Neuronal stem cell (in vitro differentiated cells): ENCODE measurements at regions not wholly inside any gene's neighbourhood (a gene's known extent, or its start where the extent isn't known, plus 50 kb on each side); places are given as distances from the start of the nearest gene placed in this dataset.

Experiments
- DNase-seq: peaks from one replicate; pipeline ENCODE4 v3.0.0-alpha.2; 2013; ENCODE audit warnings: low spot score
- H2AFZ ChIP-seq: one replicate; pipeline ENCODE4 v1.6.1; 2013; ENCODE audit warnings: mild to moderate bottlenecking, low read length, inconsistent platforms
- H2AK5ac ChIP-seq: 2 replicates; pipeline ENCODE4 v1.6.1; 2013; ENCODE audit warnings: low read depth, mild to moderate bottlenecking, inconsistent platforms, low read length, moderate library complexity, mixed read lengths
- H2BK120ac ChIP-seq: 2 replicates; pipeline ENCODE4 v1.6.1; 2013; ENCODE audit warnings: low read depth, mild to moderate bottlenecking, inconsistent platforms, low read length, moderate library complexity, mixed read lengths
- H2BK12ac ChIP-seq: one replicate; pipeline ENCODE4 v1.6.1; 2013; ENCODE audit warnings: low read length, inconsistent platforms
- H2BK15ac ChIP-seq: 2 replicates; pipeline ENCODE4 v1.6.1; 2013; ENCODE audit warnings: mild to moderate bottlenecking, low read length, inconsistent platforms, mixed read lengths
- H2BK5ac ChIP-seq: one replicate; pipeline ENCODE4 v1.6.1; 2013; ENCODE audit warnings: inconsistent platforms, mild to moderate bottlenecking, low read length, moderate library complexity
- H3K14ac ChIP-seq: one replicate; pipeline ENCODE4 v1.6.1; 2013; ENCODE audit warnings: low read length, inconsistent platforms
- H3K18ac ChIP-seq: 2 replicates; pipeline ENCODE4 v1.6.1; 2013; ENCODE audit warnings: low read length, inconsistent platforms
- H3K23ac ChIP-seq: 2 replicates; pipeline ENCODE4 v1.6.1; 2013; ENCODE audit warnings: low read depth, mild to moderate bottlenecking, mixed read lengths, low read length, inconsistent platforms; ENCODE audit not compliant: poor library complexity
- H3K27ac ChIP-seq: replicated peaks from 3 replicates; pipeline ENCODE4 v1.5.1; 2013; ENCODE audit warnings: low read length, inconsistent platforms
- H3K27me3 ChIP-seq, 3 experiments: 2 replicates each; pipeline ENCODE4 v1.6.1; 2013; ENCODE audit warnings: low read length in 3 of 3, mild to moderate bottlenecking in 2 of 3, inconsistent platforms in 1 of 3, low read depth in 1 of 3, mixed read lengths in 1 of 3, moderate library complexity in 1 of 3; ENCODE audit not compliant: control insufficient read depth in 3 of 3, insufficient read depth in 3 of 3
- H3K36me3 ChIP-seq, 2 donors: replicated peaks in 1 of 2; 2 replicates each; pipeline ENCODE4 v1.6.1; 2013; ENCODE audit warnings: low read length in 2 of 2; ENCODE audit not compliant: control insufficient read depth in 2 of 2, insufficient read depth in 2 of 2
- H3K4ac ChIP-seq: 2 replicates; pipeline ENCODE4 v1.6.1; 2013; ENCODE audit warnings: inconsistent platforms, mild to moderate bottlenecking, low read length, moderate library complexity
- H3K4me1 ChIP-seq, 2 donors: 1 replicate in 1 of 2; 2 replicates in 1 of 2; pipeline ENCODE4 v1.6.1; 2013; ENCODE audit warnings: low read length in 2 of 2, low read depth in 1 of 2; ENCODE audit not compliant: control insufficient read depth in 2 of 2, insufficient read depth in 1 of 2
- H3K4me2 ChIP-seq: one replicate; pipeline ENCODE4 v1.6.1; 2013; ENCODE audit warnings: mild to moderate bottlenecking, low read length, inconsistent platforms; ENCODE audit not compliant: insufficient read depth, poor library complexity, severe bottlenecking
- H3K4me3 ChIP-seq, 2 donors: 2 replicates each; pipeline ENCODE4 v1.5.1; 2013; ENCODE audit warnings: low read length in 2 of 2, mild to moderate bottlenecking in 2 of 2, inconsistent platforms in 1 of 2, moderate library complexity in 1 of 2
- H3K79me1 ChIP-seq: one replicate; pipeline ENCODE4 v1.6.1; 2013; ENCODE audit warnings: low read depth, mild to moderate bottlenecking, inconsistent platforms, low read length, moderate library complexity
- H3K9ac ChIP-seq: one replicate; pipeline ENCODE4 v1.6.1; 2013; ENCODE audit warnings: mild to moderate bottlenecking, low read depth, low read length, inconsistent platforms; ENCODE audit not compliant: poor library complexity
- H3K9me3 ChIP-seq, 2 donors: replicated peaks in 1 of 2; 2 replicates each; pipeline versions ENCODE3 to v1.6.1; 2013; ENCODE audit warnings: low read length in 2 of 2, mild to moderate bottlenecking in 2 of 2, inconsistent platforms in 1 of 2, low read depth in 1 of 2, mixed read lengths in 1 of 2, moderate library complexity in 1 of 2; ENCODE audit not compliant: control insufficient read depth in 2 of 2, insufficient read depth in 1 of 2
- H4K8ac ChIP-seq: one replicate; pipeline ENCODE4 v1.6.1; 2013; ENCODE audit warnings: low read depth, mild to moderate bottlenecking, inconsistent platforms, low read length, moderate library complexity
- H4K91ac ChIP-seq: one replicate; pipeline ENCODE4 v1.6.1; 2013; ENCODE audit warnings: low read length, low read depth, mild to moderate bottlenecking, inconsistent platforms; ENCODE audit not compliant: poor library complexity
- WGBS, 2 donors: extraction: QIAGEN DNeasy Blood & Tissue Kit; methylation state at CpG; one replicate each; pipeline ENCODE4 v1.1.7; 2013; ENCODE audit warnings: missing lambda C conversion rate in 2 of 2, mixed read lengths in 1 of 2; ENCODE audit not compliant: insufficient read length in 2 of 2, insufficient replicate concordance in 1 of 2; ENCODE audit errors: extremely low coverage in 2 of 2; 5-methylcytosine and 5-hydroxymethylcytosine counted together

GRCh38 chr4:161222889-161223288, 940.9 kb downstream of the FSTL5 start:
- Histone ChIP-seq H2BK12ac (no peak overlapping the region), H4K91ac (no peak overlapping the region), H3K4me3 (no peak overlapping the region), H3K79me1 (no peaks in the 10 kb centered on the region), H3K18ac (no peak overlapping the region), H3K23ac (no peak overlapping the region), H3K4me2 (no peak overlapping the region), H2AFZ (no peak overlapping the region), H3K36me3 (no peaks in the 10 kb centered on the region), H3K27ac (no peak overlapping the region), H2BK120ac (no peak overlapping the region), H3K14ac (no peak overlapping the region), H2BK15ac (no peak overlapping the region), H3K27me3 (no peaks in the 10 kb centered on the region), H2BK5ac (no peak overlapping the region), H3K9ac (no peak overlapping the region), H3K4me1 (no peaks in the 10 kb centered on the region), H2AK5ac (no peak overlapping the region), H3K4ac (no peak overlapping the region), H3K9me3 (peaks cover 6% of the 10 kb centered on the region in 2 donors), H4K8ac (no peak overlapping the region)
- DNase-seq, result no peak
- WGBS, 2 donors, result no CpG with 5 or more reads among the region's 2 CpGs

DNA sequence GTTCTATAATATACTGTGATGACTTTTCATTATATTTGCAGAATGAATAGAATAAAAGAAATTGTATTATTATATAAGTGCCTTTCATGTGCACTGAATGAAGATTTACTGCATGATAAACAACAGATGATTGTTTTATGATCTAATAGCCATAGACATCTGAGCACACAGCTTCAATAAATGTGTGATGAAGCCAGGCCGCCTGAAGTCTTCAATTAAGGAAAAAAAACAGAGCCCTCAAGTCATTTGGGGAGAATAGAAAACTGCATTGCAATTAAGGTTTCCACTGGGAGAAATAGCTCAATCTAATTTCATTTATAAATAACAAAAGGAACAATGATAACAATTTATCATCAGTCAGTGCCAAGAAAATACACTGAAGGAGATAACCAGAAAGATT, 955.2 kb downstream of the FSTL5 start:
- no peak overlapping the region for H2AFZ ChIP-seq
- no peak overlapping the region for H3K4ac ChIP-seq
- H4K8ac ChIP-seq, result no peak overlapping the region
- H3K14ac ChIP-seq, result no peak overlapping the region
- H3K9ac ChIP-seq, result no peak overlapping the region
- no peak overlapping the region for H2BK120ac ChIP-seq
- H3K23ac ChIP-seq, result no peak overlapping the region
- H3K27ac ChIP-seq, result no peak overlapping the region
- H3K4me1 ChIP-seq, result no peaks in the 10 kb centered on the region
- no peak overlapping the region for H3K18ac ChIP-seq
- H3K4me2 ChIP-seq, result no peak overlapping the region
- H3K79me1 ChIP-seq, result no peaks in the 10 kb centered on the region
- WGBS, 2 donors, result no CpG with 5 or more reads among the region's 1 CpG
- DNase-seq, result no peak
- H3K4me3 ChIP-seq, result no peak overlapping the region
- no peak overlapping the region for H4K91ac ChIP-seq
- H2AK5ac ChIP-seq, result no peak overlapping the region
- H2BK15ac ChIP-seq, result no peak overlapping the region
- no peak overlapping the region for H2BK5ac ChIP-seq
- no peak overlapping the region for H2BK12ac ChIP-seq
- no peaks in the 10 kb centered on the region for H3K36me3 ChIP-seq
- H3K9me3 ChIP-seq, result no peaks in the 10 kb centered on the region
- no peaks in the 10 kb centered on the region for H3K27me3 ChIP-seq

DNA sequence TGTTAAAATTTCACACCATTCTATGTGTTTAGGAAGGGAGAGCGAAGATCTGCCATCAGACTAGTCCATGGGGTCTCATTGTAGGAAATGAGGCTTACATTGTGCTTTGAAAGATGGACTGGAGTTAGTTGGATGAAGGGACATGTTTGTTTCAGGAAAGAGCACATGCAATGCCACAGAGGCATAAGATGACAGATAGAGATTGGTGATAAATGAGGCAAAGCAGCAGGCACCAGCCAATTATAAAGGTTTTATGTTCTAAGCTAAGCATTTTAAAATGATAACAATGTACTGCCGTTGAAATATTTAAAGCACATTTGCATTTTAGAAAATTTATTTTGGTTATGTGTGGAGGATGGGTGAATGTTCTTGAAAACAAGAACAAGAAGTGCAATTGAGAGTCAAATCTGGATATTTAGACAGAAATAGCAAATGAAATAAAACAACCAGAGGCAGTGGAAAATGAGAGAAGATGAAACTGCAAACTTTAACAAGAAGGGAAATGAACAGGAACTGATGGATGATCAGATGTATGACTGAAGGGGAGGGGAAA, 957.2 kb downstream of the FSTL5 start:
- no peak for DNase-seq
- Histone ChIP-seq H3K4me1 (no peaks in the 10 kb centered on the region), H3K27ac (no peak overlapping the region), H2AFZ (no peak overlapping the region), H2BK5ac (no peak overlapping the region), H3K27me3 (no peaks in the 10 kb centered on the region), H2BK12ac (no peak overlapping the region), H3K36me3 (no peaks in the 10 kb centered on the region), H3K23ac (no peak overlapping the region), H4K91ac (no peak overlapping the region), H3K18ac (no peak overlapping the region), H4K8ac (no peak overlapping the region), H3K14ac (no peak overlapping the region), H3K9ac (no peak overlapping the region), H3K4me2 (no peak overlapping the region), H3K9me3 (no peaks in the 10 kb centered on the region), H3K4me3 (no peak overlapping the region), H3K79me1 (no peaks in the 10 kb centered on the region), H2BK15ac (no peak overlapping the region), H2AK5ac (no peak overlapping the region), H3K4ac (no peak overlapping the region), H2BK120ac (no peak overlapping the region)
- no CpG with 5 or more reads among the region's 2 CpGs for WGBS, 2 donors

DNA sequence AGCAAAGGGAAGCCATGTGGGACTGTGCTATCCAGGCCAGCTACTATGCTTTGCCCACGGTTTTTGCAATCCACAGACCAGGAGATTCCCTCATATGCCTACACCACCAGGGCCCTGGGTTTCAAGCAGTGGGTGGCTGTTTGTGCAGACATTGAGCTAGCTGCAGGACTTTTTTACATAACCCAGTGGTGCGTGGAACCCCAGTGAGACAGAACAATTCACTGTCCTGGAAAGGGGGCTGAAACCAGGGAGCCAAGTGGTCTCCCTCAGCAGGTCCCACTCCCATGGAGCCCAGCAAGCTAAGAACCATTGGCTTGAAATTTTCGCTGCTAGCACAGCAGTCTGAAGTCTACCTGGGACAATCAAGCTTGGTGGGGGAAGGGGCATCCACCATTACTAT, 959.9 kb downstream of the FSTL5 start:
- Histone ChIP-seq H2BK15ac (no peak overlapping the region), H2AFZ (no peak overlapping the region), H2BK120ac (no peak overlapping the region), H4K8ac (no peak overlapping the region), H3K27ac (no peak overlapping the region), H3K36me3 (no peaks in the 10 kb centered on the region), H3K4ac (no peak overlapping the region), H2BK5ac (no peak overlapping the region), H3K9me3 (no peaks in the 10 kb centered on the region), H3K4me3 (no peak overlapping the region), H3K18ac (no peak overlapping the region), H3K4me1 (no peaks in the 10 kb centered on the region), H3K9ac (no peak overlapping the region), H4K91ac (no peak overlapping the region), H3K27me3 (no peaks in the 10 kb centered on the region), H3K14ac (no peak overlapping the region), H2BK12ac (no peak overlapping the region), H3K23ac (no peak overlapping the region), H3K4me2 (no peak overlapping the region), H2AK5ac (no peak overlapping the region), H3K79me1 (no peaks in the 10 kb centered on the region)
- WGBS, 2 donors, result no CpG with 5 or more reads among the region's 3 CpGs
- no peak for DNase-seq
